Activated CD4-positive, alpha-beta T cell treated with anti-CD3 and anti-CD28 coated beads, Interleukin-2, amount 50 U/mL, for 16 hours (primary cell): ENCODE measurements at regions not wholly inside any gene's neighbourhood (a gene's known extent, or its start where the extent isn't known, plus 50 kb on each side); places are given as distances from the start of the nearest gene placed in this dataset.
A peak's percentile ranks its signal among the peaks of the same experiment; 100 is the strongest.

Source experiments
- DNase-seq: peaks from one replicate; pipeline ENCODE4 v3.0.0-alpha.2; 2020

- DNase-seq, result no peak
Observed at GRCh38 chr6:169839029-169839481, 87.6 kb downstream of the ERMARD start.

- DNase-seq, result no peak
Observed at GRCh38 chr6:169838346-169839028, 87.1 kb downstream of the ERMARD start.

DNA sequence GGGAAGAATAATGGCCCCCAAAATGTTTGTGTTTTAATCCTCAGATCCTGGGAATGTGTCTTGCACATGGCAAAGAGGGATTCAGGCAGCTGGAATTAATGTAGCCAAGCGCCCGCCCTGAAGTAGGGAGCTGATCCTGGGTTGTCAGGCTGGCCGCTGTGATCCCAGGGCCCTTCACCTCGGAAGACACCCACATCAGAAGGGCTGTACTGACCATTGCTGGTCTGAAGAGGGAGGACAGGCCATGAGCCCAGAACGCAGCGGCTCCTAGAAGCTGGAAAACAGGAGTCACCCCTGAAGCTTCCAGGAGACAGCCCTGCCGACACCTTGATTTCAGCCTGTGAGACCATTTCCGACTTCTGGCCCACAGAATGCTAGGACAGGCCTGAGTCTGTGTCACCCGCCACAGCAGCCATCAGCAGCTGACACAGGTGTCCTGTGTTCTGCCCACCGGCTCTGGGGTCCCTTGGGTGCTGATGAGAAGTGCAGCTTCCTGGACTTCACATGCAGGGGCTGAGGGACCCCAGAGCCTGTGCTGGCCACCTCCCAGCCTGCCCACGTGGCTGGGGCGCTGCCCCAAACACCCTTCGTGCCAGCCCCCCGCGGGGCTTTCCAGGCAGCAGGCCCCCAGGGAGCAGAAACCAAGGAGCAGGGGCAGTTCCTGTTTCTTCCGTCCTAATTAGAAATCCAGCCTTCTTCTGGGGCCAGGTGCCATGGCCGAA, 86.3 kb downstream of the ERMARD start:
- DNase-seq, result no peak

DNA sequence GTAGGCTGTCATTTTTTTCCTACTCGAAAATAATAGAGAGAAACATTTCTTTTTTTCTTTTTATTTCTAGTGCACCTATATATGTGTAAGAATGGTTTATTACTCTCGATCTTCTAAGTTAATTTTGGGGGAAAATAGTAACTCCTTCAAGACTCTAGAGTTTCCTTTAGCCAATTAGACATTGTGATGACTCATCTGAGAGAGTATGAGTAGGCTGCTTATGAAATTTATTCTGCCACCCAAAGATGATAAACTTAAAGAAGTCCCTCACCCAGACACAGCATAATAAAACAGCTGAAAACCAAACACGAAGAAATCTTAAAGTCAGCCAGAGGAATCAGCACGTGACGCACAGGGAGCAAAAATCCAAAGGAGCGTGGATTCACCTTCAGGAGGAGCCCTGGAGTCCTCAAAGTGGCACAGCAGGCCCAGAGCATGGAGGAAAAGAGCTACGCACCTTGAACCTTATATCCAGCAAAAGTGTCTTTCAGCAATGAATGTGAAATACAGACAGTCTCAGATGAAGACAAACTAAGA, 81.9 kb downstream of the ERMARD start:
- DNase-seq, result no peak

DNA sequence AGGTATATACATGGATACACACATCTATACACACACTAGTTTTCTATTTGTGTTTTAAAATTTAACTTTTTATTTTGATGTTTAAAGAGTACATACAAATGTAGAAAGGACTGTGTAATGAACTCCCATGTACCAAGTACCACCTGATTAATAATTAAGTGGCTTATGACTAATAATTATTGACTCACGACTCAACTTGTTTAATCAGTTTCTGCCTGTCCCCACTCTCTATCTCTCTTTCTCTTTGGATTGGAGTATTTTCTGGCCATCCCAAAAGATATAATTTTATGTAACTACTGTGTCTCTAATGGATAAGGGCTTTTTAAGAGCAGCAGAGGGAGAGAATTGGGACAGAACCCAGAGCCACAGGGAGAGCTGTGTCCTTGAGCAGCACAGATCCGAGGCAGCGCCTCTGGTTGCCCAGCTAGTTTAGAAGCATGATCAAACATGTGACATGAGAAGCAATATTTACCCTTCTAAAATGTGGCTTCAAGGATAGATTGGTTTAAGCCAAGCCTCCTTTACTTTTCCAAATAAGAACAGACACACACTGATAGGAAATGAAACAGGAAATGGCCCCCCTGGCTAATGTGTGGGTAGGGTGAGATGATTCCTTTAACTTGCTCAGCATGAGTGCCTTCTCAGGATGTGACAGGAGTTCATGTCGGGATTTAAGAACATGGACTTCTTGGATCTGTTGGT, 81.0 kb downstream of the ERMARD start:
- DNase-seq, result no peak

DNA sequence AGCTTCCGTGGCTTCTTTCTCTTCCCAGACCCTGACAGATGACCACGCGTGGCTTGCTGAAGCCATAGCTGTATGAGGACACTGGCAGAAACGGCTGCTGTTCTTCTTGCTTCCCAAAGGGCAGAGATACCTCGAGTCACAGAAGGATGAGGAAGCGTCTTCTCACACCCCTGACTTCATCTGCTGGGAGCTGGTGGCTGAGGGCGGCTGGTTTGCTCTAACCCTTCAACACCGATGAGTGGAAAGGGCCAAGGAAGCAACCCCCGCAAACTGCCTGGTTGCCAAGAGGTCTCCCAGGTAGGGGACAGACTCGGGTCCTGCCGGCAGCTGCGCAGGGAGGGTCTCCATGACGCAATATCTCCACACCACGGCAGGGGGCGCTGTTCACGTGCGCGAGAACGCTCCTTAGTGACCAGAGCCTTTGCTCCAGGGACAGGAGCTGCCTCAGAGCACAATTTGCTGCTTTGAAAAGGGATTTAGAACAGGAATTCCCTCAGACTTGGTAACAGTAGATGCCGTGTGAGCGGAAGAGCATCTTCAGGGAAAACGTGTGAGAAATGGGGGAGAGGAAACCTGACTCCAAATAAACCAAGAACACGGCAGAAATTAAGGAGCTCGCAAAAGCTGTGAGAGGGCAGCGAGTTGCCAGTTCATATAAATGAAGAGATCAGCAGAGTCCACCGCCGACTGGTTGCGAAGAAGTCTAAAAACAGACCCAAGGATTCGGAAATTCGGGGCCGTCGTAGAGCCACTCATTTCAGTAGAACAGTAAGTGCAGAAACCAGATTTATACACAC, 80.2 kb downstream of the ERMARD start:
- DNase-seq, result peak; percentile 67
